ENCODE measurements at regions not wholly inside any gene's neighbourhood (a gene's known extent, or its start where the extent isn't known, plus 50 kb on each side); places are given as distances from the start of the nearest gene placed in this dataset.

DNA sequence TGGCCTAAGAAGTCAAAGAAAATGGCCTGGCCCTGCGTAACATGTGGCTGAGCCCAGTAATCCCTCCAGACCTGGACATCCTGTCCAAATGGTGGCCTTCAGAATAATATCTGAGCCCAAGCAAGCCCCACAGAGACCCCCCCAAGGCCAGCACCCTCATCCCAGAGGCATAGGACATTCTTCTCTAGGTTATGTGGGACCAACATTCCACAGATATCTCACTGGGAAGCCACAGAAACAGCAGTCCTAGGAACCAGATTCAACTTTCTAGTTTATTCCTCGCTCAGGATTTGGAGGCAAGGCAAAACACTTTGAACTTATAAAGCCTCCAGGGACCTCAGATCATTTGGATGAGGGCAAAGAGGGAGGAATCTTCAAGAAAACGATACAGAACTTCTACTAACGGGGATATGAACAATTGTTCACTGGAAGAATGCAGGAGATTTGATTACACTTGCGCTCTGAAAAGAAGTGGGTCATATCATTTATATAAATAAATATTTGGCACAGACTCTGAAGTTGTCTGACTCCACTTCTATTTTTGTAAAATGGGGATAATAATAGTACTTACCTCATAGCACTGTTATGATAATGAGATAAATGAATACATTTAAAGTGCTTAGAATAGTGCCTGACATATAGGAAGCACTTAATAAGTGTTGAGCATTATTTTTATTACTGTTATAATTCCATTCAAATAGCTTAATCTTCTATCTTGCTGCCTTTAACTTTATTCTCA lies 171.5 kb downstream of the NUAK1 start:
- no peaks in the 10 kb centered on the region for H3K27me3 ChIP-seq
- intact Hi-C loops (cut with DNase I), result loop anchor here in 2 of 10 donors (5.0 to 10.0 kb wide), 2 partner anchors 165 to 168 kb away; partner anchors contain the start of gene NUAK1 (in 1 of the 2)
- 20 to 34% methylated on average over 5 of the region's 5 CpGs for WGBS, 2 donors

DNA sequence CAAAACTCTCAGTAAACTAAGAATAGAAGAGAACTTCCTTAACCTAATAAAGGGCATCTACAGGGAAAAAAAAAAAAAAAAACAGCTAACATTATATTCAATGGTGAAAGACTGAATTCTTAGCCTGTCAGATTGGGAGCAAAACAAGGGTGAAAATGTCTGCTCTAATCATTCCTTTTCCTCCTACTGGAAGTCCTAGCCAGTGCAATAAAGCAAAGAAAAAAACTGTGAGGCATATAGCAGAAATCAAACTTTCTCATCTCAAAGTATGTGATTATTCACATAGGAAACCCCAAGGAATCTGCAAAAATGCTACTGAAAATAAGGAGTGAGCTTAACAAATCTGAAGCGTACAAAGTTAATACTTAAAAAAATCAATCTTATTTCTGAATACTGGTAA lies 170.7 kb downstream of the NUAK1 start:
- DNase-seq, result no peak

More for the DNA sequence above, 171.5 kb downstream of the NUAK1 start:
- Histone ChIP-seq H3K27ac (peak overlapping the region; percentile 45 to 93 (median 75)), H3K4me3 (no peak overlapping the region), H3K9me3 (peaks cover 0 to 4% (median 0%) of the 10 kb centered on the region in 11 donors), H3K36me3 (no peaks in the 10 kb centered on the region), H3K4me1 (peaks cover 4 to 30% (median 20%) of the 10 kb centered on the region in 9 donors)
- ATAC-seq, result peak; percentile 74 to 95 (median 90)
- TF ChIP-seq, protein P1, sequence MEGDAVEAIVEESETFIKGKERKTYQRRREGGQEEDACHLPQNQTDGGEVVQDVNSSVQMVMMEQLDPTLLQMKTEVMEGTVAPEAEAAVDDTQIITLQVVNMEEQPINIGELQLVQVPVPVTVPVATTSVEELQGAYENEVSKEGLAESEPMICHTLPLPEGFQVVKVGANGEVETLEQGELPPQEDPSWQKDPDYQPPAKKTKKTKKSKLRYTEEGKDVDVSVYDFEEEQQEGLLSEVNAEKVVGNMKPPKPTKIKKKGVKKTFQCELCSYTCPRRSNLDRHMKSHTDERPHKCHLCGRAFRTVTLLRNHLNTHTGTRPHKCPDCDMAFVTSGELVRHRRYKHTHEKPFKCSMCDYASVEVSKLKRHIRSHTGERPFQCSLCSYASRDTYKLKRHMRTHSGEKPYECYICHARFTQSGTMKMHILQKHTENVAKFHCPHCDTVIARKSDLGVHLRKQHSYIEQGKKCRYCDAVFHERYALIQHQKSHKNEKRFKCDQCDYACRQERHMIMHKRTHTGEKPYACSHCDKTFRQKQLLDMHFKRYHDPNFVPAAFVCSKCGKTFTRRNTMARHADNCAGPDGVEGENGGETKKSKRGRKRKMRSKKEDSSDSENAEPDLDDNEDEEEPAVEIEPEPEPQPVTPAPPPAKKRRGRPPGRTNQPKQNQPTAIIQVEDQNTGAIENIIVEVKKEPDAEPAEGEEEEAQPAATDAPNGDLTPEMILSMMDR (IDR thresholded peaks at IDR 0.05), result no peak
- no peak for DNase-seq

GRCh38 chr12:105970885-105971284 lies 167.9 kb downstream of the NUAK1 start:
- TF ChIP-seq, protein P1 (IDR thresholded peaks at IDR 0.05), result no peak
- no peak overlapping the region for H3K27ac ChIP-seq
- H3K36me3 ChIP-seq, result no peaks in the 10 kb centered on the region
- 94% methylated on average over 2 of the region's 2 CpGs for WGBS, 2 donors
- H3K9me3 ChIP-seq, result peaks cover 0 to 4% (median 0%) of the 10 kb centered on the region in 11 donors
- intact Hi-C loops (cut with DNase I), result no loop called here
- H3K27me3 ChIP-seq, result no peaks in the 10 kb centered on the region
- DNase-seq (no peak), ATAC-seq (no peak)
- no peak overlapping the region for H3K4me3 ChIP-seq
- peaks cover 4 to 28% (median 20%) of the 10 kb centered on the region in 9 donors for H3K4me1 ChIP-seq

More for the DNA sequence above, 170.7 kb downstream of the NUAK1 start:
- peak overlapping the region in 7 of 10 donors; percentile 50 to 93 (median 85) for H3K27ac ChIP-seq
- no peaks in the 10 kb centered on the region for H3K36me3 ChIP-seq
- 86 to 92% methylated on average over 1 of the region's 1 CpG for WGBS, 2 donors
- intact Hi-C loops (cut with DNase I), result loop anchor here in 2 of 10 donors (5.0 to 10.0 kb wide), 2 partner anchors 164 to 167 kb away; partner anchors contain the start of gene NUAK1 (in 1 of the 2)
- peaks cover 4 to 30% (median 20%) of the 10 kb centered on the region in 9 donors for H3K4me1 ChIP-seq
- H3K9me3 ChIP-seq, result peaks cover 0 to 4% (median 0%) of the 10 kb centered on the region in 11 donors
- no peak for ATAC-seq
- H3K4me3 ChIP-seq, result no peak overlapping the region
- TF ChIP-seq, protein P1 (IDR thresholded peaks at IDR 0.05), result no peak
- H3K27me3 ChIP-seq, result no peaks in the 10 kb centered on the region

- Histone ChIP-seq H3K4me1 (no peaks in the 10 kb centered on the region), H3K36me3 (no peaks in the 10 kb centered on the region), H3K4me3 (no peak overlapping the region), H3K9me3 (no peaks in the 10 kb centered on the region), H3K27me3 (no peaks in the 10 kb centered on the region), H3K27ac (no peak overlapping the region)
- intact Hi-C loops (cut with DNase I), result no loop called here
- no peak for ATAC-seq
- TF ChIP-seq, protein P1 (IDR thresholded peaks at IDR 0.05), result no peak
- 97% methylated on average over 4 of the region's 4 CpGs for WGBS, 2 donors
- no peak for DNase-seq
These were observed 164.0 kb downstream of the NUAK1 start for GRCh38 chr12:105974738-105975137.

All from heart right ventricle (tissue), 16 donors.